ENCODE measurements at regions not wholly inside any gene's neighbourhood (a gene's known extent, or its start where the extent isn't known, plus 50 kb on each side); places are given as distances from the start of the nearest gene placed in this dataset.
"Not testable (repeated sequence)": the region's sequence is repeated elsewhere in the genome, so short reads cannot be mapped to it uniquely, and the experiment has no call there.

DNA sequence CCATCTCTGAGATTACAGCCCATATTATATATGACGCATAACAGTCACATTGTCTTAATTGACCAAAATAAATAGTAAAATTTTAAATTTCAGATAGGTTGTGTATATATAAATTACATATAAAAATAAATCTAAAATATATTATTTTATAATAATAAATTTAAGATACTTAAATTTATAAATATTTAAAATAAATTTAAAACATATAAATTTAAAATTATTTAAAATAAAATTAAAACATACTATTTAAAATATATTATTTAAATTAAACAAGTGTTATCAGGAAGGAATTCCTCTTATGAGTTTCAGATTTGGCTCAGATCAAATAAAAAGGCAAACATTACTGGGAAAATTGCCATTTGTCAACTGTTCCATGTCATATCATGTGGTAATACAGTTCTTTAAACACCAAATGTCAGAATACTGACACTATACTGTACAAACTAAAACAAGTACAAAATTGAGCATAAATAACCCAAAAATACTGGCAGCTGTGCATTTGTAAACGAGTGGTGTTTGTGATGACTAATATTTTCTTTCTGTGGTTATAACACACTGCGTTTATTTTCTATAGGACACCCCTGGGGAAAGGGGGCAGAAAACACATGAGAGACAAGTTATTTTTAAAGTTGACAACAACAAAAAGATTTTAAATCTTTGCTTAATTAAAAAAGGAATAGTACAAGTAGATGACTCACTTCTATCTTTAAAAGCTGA, 71.3 kb upstream of the DGKB start:
- no peak for DNase-seq (ENCODE audit: low read depth)

DNA sequence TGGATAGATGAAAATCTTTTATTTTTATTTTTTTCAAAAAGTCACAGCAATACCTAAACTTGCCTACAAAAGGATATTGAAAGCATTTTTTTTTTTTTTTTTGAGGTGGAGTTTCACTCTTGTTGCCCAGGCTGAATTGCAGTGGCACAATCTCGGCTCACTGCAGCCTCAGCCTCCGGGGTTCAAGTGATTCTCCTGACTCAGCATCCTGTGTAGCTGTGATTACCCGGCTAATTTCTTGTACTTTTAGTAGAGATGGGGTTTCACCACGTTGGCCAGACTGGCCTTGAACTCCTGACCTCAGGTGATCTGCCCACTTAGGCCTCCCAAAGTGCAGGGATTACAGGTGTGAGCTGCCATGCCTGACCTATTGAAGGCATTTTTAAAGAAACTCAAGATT, 69.1 kb upstream of the DGKB start:
- not testable (repeated sequence) for DNase-seq (ENCODE audit: low read depth)

DNA sequence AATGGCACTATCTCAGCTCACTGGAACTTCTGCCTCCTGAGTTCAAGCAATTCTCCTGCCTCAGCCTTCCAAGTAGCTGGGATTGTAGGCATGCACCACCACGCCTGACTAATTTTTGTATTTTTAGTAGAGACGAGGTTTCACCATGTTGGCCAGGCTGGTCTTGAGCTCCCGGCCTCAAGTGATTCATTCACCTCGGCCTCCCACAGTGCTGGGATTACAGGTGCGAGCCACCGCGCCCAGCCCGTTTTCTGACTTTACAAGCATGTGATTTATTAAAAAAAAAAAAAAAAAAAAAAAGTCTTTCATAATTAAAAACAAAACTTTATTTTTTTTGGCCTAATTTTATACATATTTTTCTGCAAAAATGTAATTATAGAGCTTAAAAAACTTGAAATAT, 64.8 kb upstream of the DGKB start:
- DNase-seq (ENCODE audit: low read depth) = not testable (repeated sequence)

DNA sequence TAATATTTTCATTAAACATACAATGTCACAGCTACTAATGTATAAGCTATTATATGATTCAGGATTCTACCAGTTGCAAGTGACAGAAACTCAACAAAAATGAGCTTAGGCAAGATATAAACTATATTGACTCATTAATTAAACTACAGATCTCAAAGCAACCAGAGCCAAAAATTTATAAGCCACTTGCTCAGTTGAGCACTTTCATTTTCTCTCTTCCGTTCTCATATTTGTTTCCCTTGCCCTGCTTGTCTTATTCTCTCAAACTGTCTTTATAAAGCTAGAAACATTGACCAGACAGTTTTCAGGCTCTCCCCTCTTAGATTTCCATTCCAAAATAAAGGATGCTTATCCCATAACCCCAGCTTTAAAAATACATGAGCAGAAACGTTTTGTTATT, 60.2 kb upstream of the DGKB start:
- no peak for DNase-seq (ENCODE audit: low read depth)

DNA sequence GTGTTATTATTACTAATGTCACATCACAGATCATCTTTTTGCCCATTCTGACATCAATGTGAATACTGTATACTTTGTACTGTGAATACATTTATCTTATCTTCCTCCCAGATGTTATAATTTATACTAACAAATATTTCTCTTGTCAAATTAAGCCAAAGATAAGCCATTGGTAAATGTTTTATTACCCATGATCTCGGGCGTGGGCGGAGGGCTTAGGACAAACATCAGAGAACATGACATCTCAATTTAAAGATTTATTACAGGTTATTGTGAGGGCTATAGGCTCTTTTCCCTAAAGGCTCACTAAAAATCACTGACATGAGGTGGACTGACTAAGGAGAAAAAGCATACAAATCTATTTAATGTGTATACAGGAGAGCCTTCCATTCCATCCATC, 58.2 kb upstream of the DGKB start:
- DNase-seq (ENCODE audit: low read depth) = no peak

DNA sequence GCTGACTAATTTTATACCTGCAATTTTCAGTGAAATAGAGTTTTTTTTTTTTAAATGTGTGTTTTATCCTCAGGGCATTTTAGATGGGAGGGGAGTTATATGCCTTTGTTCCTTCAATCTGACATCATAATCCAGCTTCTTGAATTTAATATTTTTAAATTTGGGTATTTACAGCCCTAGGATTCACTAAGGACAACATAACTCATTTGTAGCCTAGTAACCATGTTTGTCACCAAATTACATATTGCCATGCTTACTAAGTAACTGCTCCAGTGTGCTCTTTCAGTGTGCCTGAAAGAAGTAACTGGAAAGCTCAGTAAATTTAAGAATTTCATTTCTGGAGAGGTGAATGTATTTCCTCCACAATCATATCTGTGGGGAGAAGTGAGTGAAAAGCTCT, 56.8 kb upstream of the DGKB start:
- no peak for DNase-seq (ENCODE audit: low read depth)

DNA sequence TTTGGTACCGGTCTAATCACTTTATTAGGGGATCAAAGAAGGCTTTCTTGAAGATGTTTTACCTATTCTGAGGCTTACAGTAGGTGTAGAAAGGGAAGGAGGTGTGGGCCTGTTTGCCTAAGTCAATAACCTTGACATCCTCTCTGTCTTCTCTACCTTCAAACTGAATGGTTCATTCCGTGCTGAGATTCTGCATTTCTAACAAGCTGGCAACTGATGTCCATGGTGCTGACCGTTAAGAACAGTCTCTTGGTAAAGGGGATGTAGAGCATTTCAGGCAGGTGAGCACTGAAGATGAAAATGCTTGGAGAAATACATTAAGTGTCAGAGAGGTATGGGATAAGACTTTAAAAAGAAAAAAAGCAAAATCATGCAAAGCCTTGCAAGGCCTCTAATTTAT, 51.5 kb upstream of the DGKB start:
- DNase-seq (ENCODE audit: low read depth) = peak; percentile 18

All from myocyte (in vitro differentiated cells).